ENCODE measurements at regions not wholly inside any gene's neighbourhood (a gene's known extent, or its start where the extent isn't known, plus 50 kb on each side); places are given as distances from the start of the nearest gene placed in this dataset.

- H3K36me3 Mint-ChIP-seq (ENCODE audit: low read depth), result no peaks in the 10 kb centered on the region
- H3K9ac ChIP-seq (ENCODE audit: extremely low read depth, low read length, poor library complexity, severe bottlenecking), result no peak overlapping the region
- no peak for DNase-seq
- no peaks in the 10 kb centered on the region for H3K36me3 ChIP-seq (ENCODE audit: control insufficient read depth, insufficient read depth, low read length)
- H3K4me1 ChIP-seq (ENCODE audit: control insufficient read depth, insufficient read depth, low read length), result no peaks in the 10 kb centered on the region
- H3K27me3 ChIP-seq (ENCODE audit: control insufficient read depth, insufficient read depth, low read length, poor library complexity, severe bottlenecking), result peaks cover 17% of the 10 kb centered on the region
- no peak overlapping the region for H3K4me3 Mint-ChIP-seq
- 92 to 100% methylated on average over 2 to 6 of the region's 6 CpGs for WGBS, 2 experiments (ENCODE audit: insufficient coverage in 1 of 2, insufficient read length in 1 of 2)
- H3K27me3 Mint-ChIP-seq (ENCODE audit: insufficient read depth), result peaks cover 17% of the 10 kb centered on the region
- no peak overlapping the region for H3K4me3 ChIP-seq (ENCODE audit: low read length)
- no peak overlapping the region for H3K27ac Mint-ChIP-seq
- no peak overlapping the region for H3K27ac ChIP-seq (ENCODE audit: low read depth, low read length)
- H3K9me3 Mint-ChIP-seq, result peaks cover 4% of the 10 kb centered on the region
- no peak for TF ChIP-seq CTCF (conservative IDR thresholded peaks at IDR 0.05)
- no peaks in the 10 kb centered on the region for H3K9me3 ChIP-seq (ENCODE audit: control insufficient read depth, low read length)
- H3K4me1 Mint-ChIP-seq, result peaks cover 3% of the 10 kb centered on the region
These were observed 421.1 kb downstream of the FGF9 start for GRCh38 chr13:22091971-22092300.

GRCh38 chr13:22092791-22093560 lies 422.1 kb downstream of the FGF9 start:
- Mint-ChIP-seq H3K36me3 (ENCODE audit: low read depth) (no peaks in the 10 kb centered on the region), H3K27me3 (ENCODE audit: insufficient read depth) (peaks cover 7% of the 10 kb centered on the region), H3K4me3 (no peak overlapping the region)

GRCh38 chr13:22095794-22096193 lies 424.9 kb downstream of the FGF9 start:
- Histone ChIP-seq H3K36me3 (ENCODE audit: control insufficient read depth, insufficient read depth, low read length) (no peaks in the 10 kb centered on the region), H3K9ac (ENCODE audit: extremely low read depth, low read length, poor library complexity, severe bottlenecking) (no peak overlapping the region), H3K9me3 (ENCODE audit: control insufficient read depth, low read length) (no peaks in the 10 kb centered on the region), H3K4me3 (ENCODE audit: low read length) (no peak overlapping the region), H3K27me3 (ENCODE audit: control insufficient read depth, insufficient read depth, low read length, poor library complexity, severe bottlenecking) (no peaks in the 10 kb centered on the region), H3K27ac (ENCODE audit: low read depth, low read length) (no peak overlapping the region), H3K4me1 (ENCODE audit: control insufficient read depth, insufficient read depth, low read length) (no peaks in the 10 kb centered on the region)
- Mint-ChIP-seq H3K4me3 (no peak overlapping the region), H3K27me3 (ENCODE audit: insufficient read depth) (no peaks in the 10 kb centered on the region), H3K36me3 (ENCODE audit: low read depth) (no peaks in the 10 kb centered on the region), H3K4me1 (peaks cover 3% of the 10 kb centered on the region), H3K9me3 (peaks cover 4% of the 10 kb centered on the region), H3K27ac (no peak overlapping the region)
- WGBS, 2 experiments (ENCODE audit: insufficient coverage in 1 of 2, insufficient read length in 1 of 2), result 87 to 92% methylated on average over 3 of the region's 3 CpGs
- DNase-seq, result no peak
- TF ChIP-seq CTCF (conservative IDR thresholded peaks at IDR 0.05), result no peak

More at GRCh38 chr13:22092791-22093560, 422.1 kb downstream of the FGF9 start:
- Mint-ChIP-seq H3K9me3 (peaks cover 4% of the 10 kb centered on the region), H3K27ac (no peak overlapping the region), H3K4me1 (peaks cover 3% of the 10 kb centered on the region)
- peaks cover 7% of the 10 kb centered on the region for H3K27me3 ChIP-seq (ENCODE audit: control insufficient read depth, insufficient read depth, low read length, poor library complexity, severe bottlenecking)
- no peak for DNase-seq
- no peaks in the 10 kb centered on the region for H3K36me3 ChIP-seq (ENCODE audit: control insufficient read depth, insufficient read depth, low read length)
- 92 to 96% methylated on average over 4 to 5 of the region's 5 CpGs for WGBS, 2 experiments (ENCODE audit: insufficient coverage in 1 of 2, insufficient read length in 1 of 2)
- no peak overlapping the region for H3K9ac ChIP-seq (ENCODE audit: extremely low read depth, low read length, poor library complexity, severe bottlenecking)
- no peak for TF ChIP-seq CTCF (conservative IDR thresholded peaks at IDR 0.05)
- H3K9me3 ChIP-seq (ENCODE audit: control insufficient read depth, low read length), result no peaks in the 10 kb centered on the region
- H3K4me1 ChIP-seq (ENCODE audit: control insufficient read depth, insufficient read depth, low read length), result no peaks in the 10 kb centered on the region
- no peak overlapping the region for H3K4me3 ChIP-seq (ENCODE audit: low read length)
- H3K27ac ChIP-seq (ENCODE audit: low read depth, low read length), result no peak overlapping the region
